HG02870 (cell line): ENCODE measurements at regions not wholly inside any gene's neighbourhood (a gene's known extent, or its start where the extent isn't known, plus 50 kb on each side); places are given as distances from the start of the nearest gene placed in this dataset.
"Not testable (repeated sequence)": the region's sequence is repeated elsewhere in the genome, so short reads cannot be mapped to it uniquely, and the experiment has no call there.

ENCODE experiments used
- ATAC-seq: cut with Tn5 transposase; IDR thresholded peaks from one replicate; pipeline ENCODE4 v1.9.1; 2021; ENCODE audit warnings: mild to moderate bottlenecking, moderate library complexity; ENCODE audit not compliant: unreplicated experiment

DNA sequence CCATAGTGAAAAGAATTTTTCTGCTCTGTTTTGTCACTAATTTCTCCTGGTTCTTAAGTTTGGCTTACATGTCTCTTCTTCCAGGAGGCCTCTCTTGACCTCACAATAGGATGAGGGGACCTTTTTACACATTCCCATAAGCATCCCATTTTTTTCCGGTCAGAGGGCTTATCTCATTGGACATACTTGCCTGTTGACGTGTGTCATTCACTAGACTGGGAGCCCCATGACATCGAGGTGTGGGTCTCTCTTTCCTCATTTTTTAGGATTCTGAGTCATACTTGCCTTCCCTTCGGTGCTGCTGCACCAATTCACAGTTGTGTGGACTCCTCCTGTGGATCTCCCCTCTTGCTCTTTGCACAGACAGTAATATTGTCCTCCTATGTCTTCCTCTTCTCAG is 601.8 kb downstream of the GATA3 start:
- no peak for ATAC-seq

DNA sequence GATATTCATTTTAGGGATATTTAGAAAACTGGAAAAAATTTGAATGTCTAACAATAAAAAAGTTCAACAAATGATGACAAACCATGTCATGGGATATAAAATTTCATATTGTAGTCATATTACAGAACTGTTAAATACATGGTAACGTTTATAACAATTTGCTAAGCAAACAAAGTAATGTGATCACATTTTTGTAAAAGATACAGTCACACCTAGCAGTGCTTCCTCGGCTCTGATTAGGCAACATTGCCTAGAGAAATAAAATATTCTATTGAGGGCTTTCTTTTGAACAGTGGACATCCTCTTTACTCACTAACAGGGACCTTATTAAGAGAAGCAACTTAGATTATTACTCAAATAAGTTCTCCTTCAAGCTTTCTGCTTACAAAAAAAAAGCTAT is 605.5 kb downstream of the GATA3 start:
- no peak for ATAC-seq

DNA sequence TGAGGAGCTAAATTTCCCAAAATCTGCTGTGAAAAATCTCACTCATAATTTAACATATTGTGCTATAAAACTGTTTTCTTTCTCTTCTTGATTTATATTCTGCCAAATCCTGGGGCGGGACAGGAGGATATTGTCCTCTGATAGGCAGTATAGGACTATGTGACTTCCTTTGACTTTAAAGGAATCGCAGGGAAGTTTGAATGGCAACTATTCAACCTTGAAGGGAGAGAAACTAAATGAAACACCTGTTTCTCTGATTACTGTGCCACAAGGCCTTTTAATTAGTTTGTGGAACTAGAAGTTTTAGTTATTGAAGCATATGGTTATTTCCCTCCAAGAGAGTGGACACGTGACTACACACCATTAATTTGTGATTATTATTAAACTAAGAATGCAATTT is 607.4 kb downstream of the GATA3 start:
- no peak for ATAC-seq

DNA sequence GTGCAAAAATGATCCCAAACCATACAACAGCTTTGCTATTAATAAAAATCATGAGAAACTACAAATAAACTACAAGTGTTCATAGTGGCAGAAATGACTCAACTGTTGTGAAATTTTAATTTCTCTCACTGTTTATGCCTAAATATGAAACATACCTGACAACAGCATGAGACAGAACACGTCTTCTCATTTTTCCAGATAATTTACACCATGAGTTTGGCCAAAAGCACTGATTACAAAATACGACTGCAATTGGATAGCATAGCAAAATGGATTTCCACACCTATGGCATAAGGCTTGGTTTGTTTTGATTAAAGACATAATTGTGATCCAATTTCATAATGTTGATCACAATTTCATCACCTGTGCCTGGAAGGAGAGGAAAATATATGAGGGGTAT is 608.6 kb downstream of the GATA3 start:
- no peak for ATAC-seq

DNA sequence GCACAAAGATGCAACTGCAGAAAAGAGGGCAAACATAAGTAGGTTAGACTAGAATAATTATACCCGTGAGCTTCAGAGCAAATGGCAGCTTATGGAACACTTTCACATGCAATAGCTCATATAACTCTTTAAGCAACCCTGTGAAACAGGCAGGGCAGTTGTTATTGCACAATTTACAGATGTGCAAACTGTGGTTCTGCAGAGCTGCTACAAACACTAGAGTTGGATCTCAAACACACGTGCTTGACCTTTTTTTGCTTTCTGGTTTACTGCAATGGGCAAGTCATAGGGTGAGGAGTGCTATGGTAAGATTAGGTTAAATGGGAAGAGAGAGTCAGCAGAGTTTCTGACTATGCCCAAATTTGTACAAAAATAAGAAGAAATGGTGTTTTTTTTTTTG is 610.8 kb downstream of the GATA3 start:
- no peak for ATAC-seq

DNA sequence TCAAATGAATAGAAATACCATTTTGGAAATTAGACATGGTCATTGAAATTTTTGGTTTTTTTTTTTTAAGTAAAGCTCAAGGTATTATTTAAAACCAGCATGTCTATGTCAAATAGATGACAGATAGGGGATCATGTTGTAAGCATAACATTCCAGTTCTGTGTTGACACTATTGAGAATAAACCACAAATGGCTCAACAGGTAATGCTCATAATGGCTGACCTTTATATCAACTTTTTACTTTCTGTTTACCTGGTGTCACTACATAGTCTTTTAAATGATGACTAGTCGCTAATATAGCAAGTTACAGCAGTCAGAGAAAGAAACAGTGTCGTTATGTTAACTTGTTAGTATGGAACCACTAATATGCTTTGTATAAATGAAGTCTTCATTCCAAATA is 616.0 kb downstream of the GATA3 start:
- ATAC-seq = no peak

DNA sequence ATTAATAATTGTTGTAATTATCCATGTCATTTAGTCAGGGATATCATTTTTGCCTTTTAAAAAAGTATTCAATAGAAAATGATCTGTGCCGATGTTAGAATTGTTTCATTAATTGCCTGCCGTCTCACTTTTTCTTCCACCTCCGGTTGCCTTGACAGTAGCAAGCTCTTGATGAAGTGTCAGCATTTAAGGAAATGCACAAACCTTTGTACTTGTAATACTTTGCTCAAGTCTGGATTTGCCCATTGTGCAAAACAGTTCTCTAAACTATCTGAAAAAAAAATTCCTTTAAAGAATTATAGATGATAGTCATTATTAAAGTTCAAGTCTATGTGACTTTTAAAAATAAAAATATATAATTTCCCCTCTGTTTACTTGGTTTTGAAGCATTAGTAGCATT is 619.7 kb downstream of the GATA3 start:
- no peak for ATAC-seq

DNA sequence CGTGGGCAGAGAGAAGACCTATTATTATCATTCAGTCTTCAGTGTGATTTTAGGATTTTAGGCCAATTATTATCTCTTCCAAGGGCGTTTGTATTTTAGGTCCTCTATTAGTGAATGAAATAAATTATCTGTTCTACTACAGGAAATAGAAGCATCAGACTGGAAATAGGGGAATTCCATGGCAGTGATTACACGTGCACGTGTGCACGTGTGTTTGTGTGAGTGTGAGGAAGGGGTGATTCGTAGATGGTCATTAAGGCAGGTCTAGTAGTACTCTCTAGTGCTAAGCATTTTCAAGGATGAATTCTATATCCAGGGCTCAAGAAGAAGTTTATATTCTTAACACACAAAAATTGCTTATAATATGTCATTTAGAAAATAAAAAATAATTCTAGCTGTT is 623.2 kb downstream of the GATA3 start:
- no peak for ATAC-seq

DNA sequence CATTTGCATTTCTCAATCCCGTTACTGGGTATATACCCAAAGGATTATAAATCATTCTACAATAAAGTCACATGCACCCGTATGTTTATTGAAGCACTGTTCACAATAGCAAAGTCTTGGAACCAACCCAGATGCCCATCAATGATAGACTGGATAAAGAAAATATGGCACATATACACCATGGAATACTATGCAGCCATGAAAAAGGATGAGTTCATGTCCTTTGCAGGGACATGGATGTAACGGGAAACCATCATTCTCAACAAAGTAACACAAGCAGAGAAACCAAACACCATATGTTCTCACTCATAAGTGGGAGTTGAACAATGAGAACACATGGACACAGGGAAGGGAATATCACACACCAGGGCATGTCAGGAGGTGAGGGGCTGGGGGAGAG is 630.4 kb downstream of the GATA3 start:
- not testable (repeated sequence) for ATAC-seq

DNA sequence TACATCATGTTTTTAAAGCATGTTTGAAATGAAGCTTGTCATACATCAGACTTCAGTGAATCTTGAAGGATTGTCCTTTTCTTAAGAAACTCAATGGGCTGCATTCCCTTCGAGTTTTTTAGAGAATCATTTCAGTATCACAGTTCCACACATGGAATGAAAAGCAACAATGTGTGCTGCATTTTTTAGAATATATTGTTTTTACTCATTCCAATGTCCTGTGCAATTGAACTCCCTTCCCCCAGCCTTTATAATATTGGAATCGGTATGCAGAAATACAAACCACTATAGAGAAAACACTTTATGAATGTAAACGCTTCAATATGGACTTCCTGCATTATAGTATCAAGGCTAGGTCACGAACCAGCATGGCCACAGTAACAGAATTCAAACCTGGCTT is 634.4 kb downstream of the GATA3 start:
- ATAC-seq = no peak

DNA sequence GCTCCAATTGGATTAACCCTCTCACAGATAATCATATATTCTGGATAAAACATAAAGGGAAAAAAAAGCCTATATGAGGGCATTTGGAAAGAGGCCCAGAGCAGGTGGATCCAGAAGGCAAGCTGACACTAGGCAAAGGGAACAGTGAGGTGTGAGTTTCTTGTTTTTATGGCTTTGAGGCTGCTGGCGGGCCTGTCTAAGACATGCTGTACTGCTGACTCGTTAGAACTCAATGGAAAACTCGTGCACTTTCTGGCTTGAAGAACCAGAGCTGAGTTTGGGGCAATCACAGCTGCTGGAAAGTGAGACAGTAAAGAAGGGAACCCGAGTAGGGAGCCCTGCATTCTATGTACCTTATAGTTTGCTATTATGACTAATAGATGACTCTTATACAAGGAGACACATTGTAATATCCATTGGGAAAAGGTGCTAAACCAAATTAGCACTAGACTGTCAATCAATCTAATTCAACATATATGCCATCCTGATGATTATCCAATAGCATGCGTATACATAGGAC is 637.1 kb downstream of the GATA3 start:
- ATAC-seq = no peak

DNA sequence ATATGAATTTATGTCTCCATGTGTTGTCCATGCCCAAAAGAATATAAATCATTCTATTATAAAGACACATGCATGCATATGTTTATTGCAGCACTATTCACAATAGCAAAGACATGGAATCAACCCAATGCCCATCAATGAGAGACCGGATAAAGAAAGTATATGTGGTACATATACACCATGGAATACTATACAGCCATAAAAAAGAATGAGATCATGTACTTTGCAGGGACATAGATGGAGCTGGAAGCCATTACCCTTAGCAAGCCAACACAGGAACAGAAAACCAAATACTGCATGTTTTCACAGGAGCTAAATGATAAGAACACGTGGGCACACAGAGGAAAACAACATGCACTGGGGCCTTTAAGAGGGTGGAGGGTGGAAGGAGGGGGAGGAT is 639.1 kb downstream of the GATA3 start:
- not testable (repeated sequence) for ATAC-seq

DNA sequence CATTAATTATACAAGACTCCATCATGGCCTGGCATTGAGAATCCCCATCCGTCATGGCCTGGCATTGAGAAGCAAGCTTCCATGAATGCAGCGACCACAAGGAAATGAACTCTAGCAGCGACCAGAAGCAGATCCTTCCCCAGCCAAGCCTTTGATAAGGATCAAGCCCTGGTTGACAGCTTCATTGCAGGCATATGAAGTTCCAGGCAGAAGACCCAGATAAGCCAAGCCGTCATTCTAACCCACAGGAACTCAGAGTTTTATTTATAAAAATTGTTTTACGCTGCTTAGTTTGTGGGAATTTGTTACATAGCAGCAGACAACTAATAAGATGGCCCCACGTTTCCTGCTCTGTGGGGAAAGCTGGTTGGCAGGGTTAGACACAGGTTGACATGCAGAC is 642.3 kb downstream of the GATA3 start:
- ATAC-seq = no peak

DNA sequence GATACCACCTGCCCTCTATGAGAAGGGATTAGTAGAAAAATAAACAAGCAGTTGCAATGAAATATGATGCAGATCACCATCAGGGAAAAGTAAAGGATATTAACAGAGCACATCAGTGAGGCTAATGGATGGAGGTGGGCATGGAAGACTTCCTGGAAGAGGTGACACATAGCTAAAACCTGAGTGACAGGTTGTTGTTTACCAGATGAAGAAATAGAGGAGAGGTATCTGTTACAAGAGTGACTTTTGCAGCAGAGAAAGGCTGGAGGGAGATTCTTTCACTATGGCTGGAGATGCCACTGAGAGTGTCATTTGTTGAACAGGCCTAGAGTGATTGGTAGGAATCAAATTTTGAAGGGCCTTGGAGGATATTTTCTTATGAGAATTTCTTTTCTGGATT is 646.2 kb downstream of the GATA3 start:
- ATAC-seq = no peak

DNA sequence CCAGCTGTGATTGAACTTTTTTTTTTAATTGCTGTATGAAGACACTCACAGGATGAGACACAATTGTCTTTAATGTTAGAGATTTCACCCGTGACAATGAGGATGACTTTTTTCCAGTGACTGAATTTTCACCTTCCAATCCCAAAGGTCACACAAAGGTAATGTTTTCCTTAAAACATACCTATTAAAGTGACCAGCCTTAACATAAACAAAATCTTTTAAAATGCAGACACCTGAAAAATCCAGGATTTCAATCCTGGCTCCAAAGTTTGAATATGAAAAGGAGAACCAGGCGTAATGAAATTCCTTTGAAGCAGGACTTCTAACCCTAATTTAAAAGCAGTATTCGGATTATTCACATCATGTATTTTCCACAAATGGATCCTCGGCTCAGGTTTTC is 647.7 kb downstream of the GATA3 start:
- no peak for ATAC-seq

DNA sequence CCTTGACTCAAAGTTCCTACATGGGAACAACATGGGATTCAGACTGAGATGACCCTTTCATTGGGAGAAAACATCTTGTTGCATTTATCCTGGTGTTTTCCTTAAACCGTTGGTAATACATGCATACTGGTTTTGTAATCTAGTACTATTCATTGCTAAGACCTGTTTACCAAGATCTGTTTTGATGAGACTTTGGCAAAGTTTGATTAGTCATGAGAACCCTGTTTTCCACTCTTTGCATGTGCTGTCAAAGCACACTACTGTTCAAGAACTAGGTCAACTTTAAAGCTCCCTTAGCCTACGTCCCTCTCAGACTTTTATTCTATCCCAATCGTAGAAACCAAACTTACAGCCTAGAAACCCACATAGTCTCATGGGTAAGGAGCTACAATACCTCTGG is 650.9 kb downstream of the GATA3 start:
- no peak for ATAC-seq

DNA sequence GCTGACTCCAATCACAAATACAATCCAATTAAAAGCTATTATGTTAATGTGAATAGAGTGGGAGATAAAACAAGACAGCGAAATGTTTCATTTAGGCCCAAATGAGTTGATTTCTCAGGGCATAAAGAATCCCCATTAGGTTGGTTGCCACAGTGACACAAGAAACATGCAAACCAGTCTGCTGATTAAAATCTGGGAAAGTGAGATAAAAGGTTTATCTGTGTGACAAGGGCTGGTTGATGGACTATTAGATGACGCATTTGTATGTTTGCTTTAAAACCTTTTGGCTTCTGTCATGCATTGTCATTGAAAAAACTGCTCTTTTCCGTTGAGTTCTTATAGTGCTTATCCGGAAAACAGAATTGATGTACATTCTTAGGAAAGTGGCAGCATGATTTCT is 658.2 kb downstream of the GATA3 start:
- ATAC-seq = no peak

DNA sequence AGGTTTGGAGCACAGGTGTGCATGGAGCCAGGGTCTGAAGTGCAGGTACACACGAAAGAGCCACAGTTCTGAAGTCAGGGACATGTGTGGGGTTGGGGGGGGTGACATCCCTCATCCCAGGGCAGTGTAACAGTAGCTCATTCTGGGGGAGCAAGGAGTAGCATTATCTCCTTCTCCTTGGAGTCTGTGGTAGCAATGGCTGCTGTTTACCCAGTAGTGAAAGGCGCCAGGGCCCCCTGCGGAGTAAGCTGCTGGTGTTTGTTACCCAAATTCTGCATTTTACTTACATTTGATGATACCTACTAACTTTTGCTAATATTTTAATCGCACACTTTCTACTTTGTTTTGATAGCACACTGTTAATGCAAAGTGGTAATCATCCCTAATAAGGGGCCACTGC is 665.5 kb downstream of the GATA3 start:
- ATAC-seq = no peak

DNA sequence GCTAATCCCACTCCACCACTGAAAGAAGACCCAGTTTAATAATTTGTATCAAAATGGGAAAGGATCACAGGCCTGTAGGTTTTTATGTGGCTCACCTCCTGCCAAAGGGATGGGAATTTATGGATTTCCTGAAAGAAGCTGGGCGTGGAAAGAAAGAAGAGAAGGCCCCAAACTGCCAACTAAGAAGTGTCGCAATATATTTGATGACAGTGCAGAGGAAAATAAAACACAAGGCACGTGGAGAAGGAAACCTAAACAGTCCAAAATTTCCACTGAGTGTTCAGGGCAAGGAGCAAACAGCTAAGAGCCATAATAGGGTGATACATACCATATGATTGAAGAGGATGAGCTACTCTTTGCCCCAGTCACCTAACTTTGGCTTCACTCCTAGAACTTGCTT is 667.2 kb downstream of the GATA3 start:
- ATAC-seq = no peak

DNA sequence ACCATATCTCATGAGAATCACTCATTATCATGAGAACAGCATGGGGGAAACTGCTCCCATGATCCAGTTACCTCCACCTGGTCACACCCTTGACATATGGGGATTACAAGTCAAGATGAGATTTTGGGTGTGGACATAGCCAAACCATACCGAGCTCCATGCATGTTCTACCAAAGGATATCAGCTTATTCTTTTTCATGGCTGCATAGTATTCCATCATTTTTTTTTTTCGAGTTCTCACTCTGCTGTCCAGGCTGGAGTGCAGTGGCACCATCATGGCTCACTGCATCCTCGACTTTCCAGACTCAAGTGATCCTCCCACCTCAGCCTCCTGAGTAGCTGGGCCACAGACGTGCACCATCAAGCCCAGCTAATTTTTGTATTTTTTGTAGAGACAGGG is 668.3 kb downstream of the GATA3 start:
- no peak for ATAC-seq

DNA sequence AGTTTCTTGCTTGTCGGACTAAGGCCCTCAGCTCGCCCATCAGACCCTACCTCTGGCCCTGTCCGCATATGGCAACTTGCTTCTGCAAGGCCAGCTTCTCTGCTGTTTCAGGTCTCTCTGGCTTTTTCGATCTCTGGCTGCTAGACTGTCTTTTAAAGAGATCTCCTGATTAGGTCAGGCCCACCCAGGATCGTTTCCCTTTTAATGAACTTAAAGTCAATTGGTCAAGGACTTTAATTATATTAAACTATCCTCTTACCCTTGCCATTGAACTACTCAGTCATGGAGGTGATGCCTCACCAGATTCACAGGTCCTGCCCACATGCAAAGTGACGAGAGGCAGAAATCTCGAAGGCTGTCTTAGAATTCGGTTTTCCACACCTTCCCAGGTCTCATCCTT is 670.9 kb downstream of the GATA3 start:
- ATAC-seq = no peak

DNA sequence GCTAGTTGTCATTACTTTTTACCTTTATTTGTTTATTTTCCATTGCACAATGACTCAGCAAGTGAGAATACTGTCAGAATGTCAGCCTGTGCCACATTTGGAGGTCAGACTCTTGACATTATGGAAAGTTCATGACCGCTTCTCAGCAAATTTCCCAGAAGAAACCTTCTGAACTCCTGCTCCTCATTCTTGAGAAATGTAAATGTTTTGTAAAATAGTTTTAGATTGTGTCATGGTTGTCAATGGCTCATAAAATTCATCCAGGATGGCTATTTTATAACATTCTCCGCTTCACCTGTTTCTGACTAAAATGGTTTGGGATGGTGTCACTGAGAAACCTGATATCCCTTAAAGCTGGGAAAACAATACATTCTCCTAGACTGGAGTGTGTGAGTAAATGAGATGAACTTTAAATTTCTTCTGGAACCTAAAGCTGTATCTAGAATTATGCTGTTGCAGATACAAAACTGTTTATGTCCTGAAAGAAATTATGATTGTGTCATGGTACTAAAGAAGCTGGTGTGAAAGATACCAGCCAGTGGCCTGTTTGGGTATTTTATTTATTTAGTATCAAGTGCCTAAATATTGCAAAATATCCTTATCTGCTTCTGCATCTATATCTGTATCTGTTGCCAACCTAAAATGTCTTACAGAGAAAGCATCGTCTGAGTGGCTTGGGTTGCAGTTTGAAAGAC is 671.7 kb downstream of the GATA3 start:
- ATAC-seq = no peak

DNA sequence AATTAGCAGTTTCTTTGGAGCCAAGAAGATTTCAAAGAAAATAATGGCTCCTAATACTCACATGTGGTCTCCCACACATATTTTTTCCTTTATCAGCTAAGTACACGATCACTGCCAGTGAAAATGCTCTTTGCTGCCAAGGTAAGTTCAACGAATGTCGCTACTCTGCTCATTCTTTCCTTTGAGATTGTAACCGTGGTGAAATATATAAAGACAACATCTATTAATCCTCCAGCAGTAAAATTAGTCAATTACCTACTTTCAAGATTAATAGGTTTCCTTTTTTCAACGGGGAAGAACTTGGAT is 672.2 kb downstream of the GATA3 start:
- ATAC-seq = no peak
